HG03060 (cell line): ENCODE measurements at regions not wholly inside any gene's neighbourhood (a gene's known extent, or its start where the extent isn't known, plus 50 kb on each side); places are given as distances from the start of the nearest gene placed in this dataset.
"Not testable (repeated sequence)": the region's sequence is repeated elsewhere in the genome, so short reads cannot be mapped to it uniquely, and the experiment has no call there.

Source experiments
- ATAC-seq: cut with Tn5 transposase; IDR thresholded peaks from one replicate; pipeline ENCODE4 v1.9.1; 2021; ENCODE audit warnings: low read depth, moderate number of reproducible peaks; ENCODE audit not compliant: unreplicated experiment

GRCh38 chr1:206311611-206312273, 108.4 kb downstream of the SRGAP2 start:
- ATAC-seq, result not testable (repeated sequence)

GRCh38 chr1:206312274-206312665, 108.9 kb downstream of the SRGAP2 start:
- not testable (repeated sequence) for ATAC-seq

GRCh38 chr1:206314951-206315636, 111.8 kb downstream of the SRGAP2 start:
- not testable (repeated sequence) for ATAC-seq

GRCh38 chr1:206316901-206317300, 113.6 kb downstream of the SRGAP2 start:
- ATAC-seq, result not testable (repeated sequence)

GRCh38 chr1:206317878-206318514, 114.7 kb downstream of the SRGAP2 start:
- not testable (repeated sequence) for ATAC-seq

GRCh38 chr1:206320227-206320626, 116.9 kb downstream of the SRGAP2 start:
- not testable (repeated sequence) for ATAC-seq

GRCh38 chr1:206326159-206326939, 123.0 kb downstream of the SRGAP2 start:
- not testable (repeated sequence) for ATAC-seq

- ATAC-seq, result not testable (repeated sequence)
These were observed 128.3 kb downstream of the SRGAP2 start for GRCh38 chr1:206331597-206331996.

- ATAC-seq, result not testable (repeated sequence)
These were observed 130.0 kb downstream of the SRGAP2 start for GRCh38 chr1:206333316-206333715.

- not testable (repeated sequence) for ATAC-seq
These were observed 130.6 kb downstream of the SRGAP2 start for GRCh38 chr1:206333897-206334296.

GRCh38 chr1:206334481-206334880, 131.1 kb downstream of the SRGAP2 start:
- not testable (repeated sequence) for ATAC-seq

- not testable (repeated sequence) for ATAC-seq
These were observed 131.8 kb downstream of the SRGAP2 start for GRCh38 chr1:206335162-206335561.

- not testable (repeated sequence) for ATAC-seq
These were observed 132.8 kb downstream of the SRGAP2 start for GRCh38 chr1:206335875-206336846.

- ATAC-seq, result not testable (repeated sequence)
These were observed 133.3 kb upstream of the IKBKE start for GRCh38 chr1:206337024-206337423.

GRCh38 chr1:206350493-206351275, 119.6 kb upstream of the IKBKE start:
- not testable (repeated sequence) for ATAC-seq

- not testable (repeated sequence) for ATAC-seq
These were observed 118.8 kb upstream of the IKBKE start for GRCh38 chr1:206351276-206352052.

- peak; percentile 52 for ATAC-seq
These were observed 114.0 kb upstream of the IKBKE start for GRCh38 chr1:206356310-206356709.

- not testable (repeated sequence) for ATAC-seq
These were observed 112.3 kb upstream of the IKBKE start for GRCh38 chr1:206357962-206358361.
